ENCODE measurements at regions not wholly inside any gene's neighbourhood (a gene's known extent, or its start where the extent isn't known, plus 50 kb on each side); places are given as distances from the start of the nearest gene placed in this dataset.

DNA sequence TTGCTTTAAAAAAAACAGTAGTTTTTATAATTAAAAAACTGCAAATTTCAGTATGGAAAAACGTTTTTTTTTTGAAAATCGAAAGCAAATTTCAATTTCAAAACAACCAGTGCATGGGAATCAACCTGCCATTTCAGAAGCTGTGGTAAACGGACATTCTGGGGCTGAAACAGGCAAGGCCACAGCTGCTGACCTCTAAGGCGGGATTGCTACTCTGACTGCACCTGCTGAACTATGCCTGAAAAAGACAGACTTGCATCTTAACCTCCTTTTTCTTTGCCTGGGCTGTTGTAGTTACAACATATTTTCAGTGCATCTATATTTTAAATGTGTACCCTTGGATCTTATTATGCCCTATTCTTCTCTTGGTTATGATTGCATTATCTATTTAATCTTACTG, 303.0 kb upstream of the SP8 start:
- no peaks in the 10 kb centered on the region for H3K36me3 ChIP-seq
- intact Hi-C loops (cut with DNase I) = no loop called here
- H3K9me3 ChIP-seq = no peaks in the 10 kb centered on the region
- no peaks in the 10 kb centered on the region for H3K27me3 ChIP-seq
- DNase-seq = no peak
- no peak overlapping the region for H3K4me3 ChIP-seq
- no peaks in the 10 kb centered on the region for H3K4me1 ChIP-seq
- H3K27ac ChIP-seq = no peak overlapping the region
- 74 to 85% methylated on average over 4 of the region's 4 CpGs for WGBS, 2 donors
- TF ChIP-seq EP300 (IDR thresholded peaks at IDR 0.05) (no peak), POLR2A (IDR thresholded peaks at IDR 0.05) (no peak), POLR2AphosphoS5 (IDR thresholded peaks at IDR 0.05) (no peak)
- TF ChIP-seq, protein P1, sequence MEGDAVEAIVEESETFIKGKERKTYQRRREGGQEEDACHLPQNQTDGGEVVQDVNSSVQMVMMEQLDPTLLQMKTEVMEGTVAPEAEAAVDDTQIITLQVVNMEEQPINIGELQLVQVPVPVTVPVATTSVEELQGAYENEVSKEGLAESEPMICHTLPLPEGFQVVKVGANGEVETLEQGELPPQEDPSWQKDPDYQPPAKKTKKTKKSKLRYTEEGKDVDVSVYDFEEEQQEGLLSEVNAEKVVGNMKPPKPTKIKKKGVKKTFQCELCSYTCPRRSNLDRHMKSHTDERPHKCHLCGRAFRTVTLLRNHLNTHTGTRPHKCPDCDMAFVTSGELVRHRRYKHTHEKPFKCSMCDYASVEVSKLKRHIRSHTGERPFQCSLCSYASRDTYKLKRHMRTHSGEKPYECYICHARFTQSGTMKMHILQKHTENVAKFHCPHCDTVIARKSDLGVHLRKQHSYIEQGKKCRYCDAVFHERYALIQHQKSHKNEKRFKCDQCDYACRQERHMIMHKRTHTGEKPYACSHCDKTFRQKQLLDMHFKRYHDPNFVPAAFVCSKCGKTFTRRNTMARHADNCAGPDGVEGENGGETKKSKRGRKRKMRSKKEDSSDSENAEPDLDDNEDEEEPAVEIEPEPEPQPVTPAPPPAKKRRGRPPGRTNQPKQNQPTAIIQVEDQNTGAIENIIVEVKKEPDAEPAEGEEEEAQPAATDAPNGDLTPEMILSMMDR (IDR thresholded peaks at IDR 0.05) = no peak

DNA sequence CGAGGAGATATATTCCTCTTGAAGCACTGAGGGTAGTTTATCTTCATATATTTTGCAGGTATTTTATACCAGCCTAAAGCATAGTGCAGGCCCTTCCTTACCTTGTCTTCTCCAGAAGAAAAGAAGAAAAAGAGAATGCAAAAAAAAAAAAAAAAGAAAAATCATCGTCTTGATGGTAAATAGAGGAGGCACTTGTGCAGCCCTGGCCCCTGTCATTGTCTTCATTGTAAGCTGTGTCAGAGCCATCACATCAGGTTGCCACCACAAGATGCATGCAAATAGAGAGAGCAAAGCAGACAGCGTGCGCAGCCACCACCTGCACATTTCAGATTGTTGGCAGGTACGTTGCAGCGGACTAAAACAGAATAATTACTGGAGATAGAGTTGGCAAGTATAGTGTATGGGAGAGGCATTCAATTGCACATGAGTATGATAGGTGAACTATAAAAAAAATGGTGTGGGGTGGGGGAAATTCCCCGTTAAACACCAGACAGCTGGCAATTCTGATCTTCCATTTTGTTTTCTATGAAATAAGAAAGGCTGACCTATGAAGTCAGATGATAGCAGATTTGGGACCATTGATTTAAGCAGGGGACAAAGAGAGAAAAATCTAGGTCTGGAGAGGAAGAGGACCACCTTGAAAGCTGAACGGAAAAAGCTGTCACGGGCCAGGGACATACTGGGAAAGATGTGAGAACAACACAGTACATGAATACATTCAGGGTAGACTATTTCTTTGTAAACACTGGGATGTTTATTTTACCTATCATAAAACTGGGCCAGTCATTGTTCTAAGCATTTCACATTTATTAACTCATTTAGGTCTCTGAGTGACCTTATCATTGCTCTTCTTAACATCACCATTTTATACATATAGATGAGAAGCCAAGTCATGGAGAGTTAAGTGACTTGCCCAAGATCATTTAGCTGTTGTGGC, 306.3 kb upstream of the SP8 start:
- Histone ChIP-seq H3K9me3 (no peaks in the 10 kb centered on the region), H3K36me3 (no peaks in the 10 kb centered on the region), H3K4me3 (no peak overlapping the region), H3K27ac (no peak overlapping the region), H3K27me3 (no peaks in the 10 kb centered on the region), H3K4me1 (no peaks in the 10 kb centered on the region)
- WGBS, 2 donors = 20 to 76% methylated on average over 9 of the region's 9 CpGs
- TF ChIP-seq, protein P1 (IDR thresholded peaks at IDR 0.05) = no peak
- TF ChIP-seq EP300 (IDR thresholded peaks at IDR 0.05) = no peak
- TF ChIP-seq POLR2AphosphoS5 (IDR thresholded peaks at IDR 0.05) = no peak
- TF ChIP-seq POLR2A (IDR thresholded peaks at IDR 0.05) = no peak
- intact Hi-C loops (cut with DNase I) = no loop called here
- DNase-seq = no peak

DNA sequence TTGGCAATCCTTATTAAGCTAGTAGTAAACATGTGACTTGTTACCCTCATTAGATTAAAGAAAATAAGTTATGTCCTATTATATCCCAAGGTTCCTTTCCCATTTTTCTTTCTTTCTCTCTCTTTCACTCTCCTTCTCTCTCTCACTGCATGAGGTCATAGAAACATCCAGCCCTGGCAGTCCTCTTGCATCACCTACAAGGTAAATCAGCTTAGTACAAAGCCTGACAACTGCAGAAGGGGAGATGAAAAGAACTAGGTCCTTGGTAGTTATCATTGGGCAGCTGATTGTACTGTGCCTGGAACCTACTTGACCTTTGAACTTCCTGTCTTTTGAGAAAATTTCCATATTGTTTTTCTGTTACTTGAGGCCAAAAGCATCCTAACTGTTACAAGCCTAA, 307.9 kb upstream of the SP8 start:
- H3K4me3 ChIP-seq = no peak overlapping the region
- no peak for DNase-seq
- no peaks in the 10 kb centered on the region for H3K9me3 ChIP-seq
- no peak for TF ChIP-seq POLR2AphosphoS5 (IDR thresholded peaks at IDR 0.05)
- TF ChIP-seq EP300 (IDR thresholded peaks at IDR 0.05) = no peak
- no peak for TF ChIP-seq POLR2A (IDR thresholded peaks at IDR 0.05)
- TF ChIP-seq, protein P1 (IDR thresholded peaks at IDR 0.05) = no peak
- intact Hi-C loops (cut with DNase I) = no loop called here
- no peaks in the 10 kb centered on the region for H3K36me3 ChIP-seq
- H3K4me1 ChIP-seq = no peaks in the 10 kb centered on the region
- H3K27me3 ChIP-seq = no peaks in the 10 kb centered on the region
- no peak overlapping the region for H3K27ac ChIP-seq

DNA sequence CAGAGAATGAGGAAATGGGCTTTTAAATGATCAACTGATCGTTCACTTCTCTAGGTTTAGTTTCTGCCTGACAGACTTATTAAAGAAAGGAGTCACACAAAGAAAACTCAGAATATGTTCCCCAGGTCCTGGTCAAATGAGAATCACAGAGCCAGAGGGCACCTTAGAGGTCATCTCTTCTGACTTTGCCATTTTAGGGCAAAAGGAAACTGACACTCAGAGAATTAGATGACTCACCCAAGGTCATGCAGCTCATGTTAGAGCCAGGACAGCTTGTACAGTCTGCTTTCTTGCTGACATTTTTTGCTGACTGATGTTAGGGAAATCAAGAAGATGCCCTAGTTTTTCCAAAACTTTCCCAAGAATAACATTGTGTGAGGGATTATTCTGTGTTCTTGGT, 312.7 kb upstream of the SP8 start:
- no peaks in the 10 kb centered on the region for H3K27me3 ChIP-seq
- intact Hi-C loops (cut with DNase I) = no loop called here
- no peak for DNase-seq
- H3K4me1 ChIP-seq = no peaks in the 10 kb centered on the region
- H3K9me3 ChIP-seq = no peaks in the 10 kb centered on the region
- H3K4me3 ChIP-seq = no peak overlapping the region
- no peak for TF ChIP-seq EP300 (IDR thresholded peaks at IDR 0.05)
- TF ChIP-seq POLR2AphosphoS5 (IDR thresholded peaks at IDR 0.05) = no peak
- no peak for TF ChIP-seq POLR2A (IDR thresholded peaks at IDR 0.05)
- no peaks in the 10 kb centered on the region for H3K36me3 ChIP-seq
- 68 to 75% methylated on average over 1 of the region's 1 CpG for WGBS, 2 donors
- no peak overlapping the region for H3K27ac ChIP-seq

DNA sequence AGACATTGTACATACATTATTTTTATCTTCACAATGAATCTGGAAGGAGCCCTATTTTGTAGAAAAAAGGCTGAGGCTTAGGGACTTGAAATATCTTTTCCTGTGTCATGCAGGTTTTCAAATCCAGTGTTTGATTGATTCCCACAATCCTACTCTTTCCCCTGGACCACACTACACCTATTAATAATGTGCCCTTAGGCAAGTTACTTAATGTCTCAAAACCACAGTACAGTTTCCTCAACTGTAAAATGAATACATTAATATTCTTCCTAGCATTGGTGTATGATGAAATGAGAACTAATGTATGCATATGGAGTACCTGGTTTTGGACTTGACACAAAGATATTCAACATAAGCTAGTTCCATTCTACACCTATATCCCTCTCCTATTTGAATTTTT, 313.3 kb upstream of the SP8 start:
- no peak for TF ChIP-seq POLR2A (IDR thresholded peaks at IDR 0.05)
- no peak for TF ChIP-seq EP300 (IDR thresholded peaks at IDR 0.05)
- no peak for TF ChIP-seq POLR2AphosphoS5 (IDR thresholded peaks at IDR 0.05)
- TF ChIP-seq, protein P1 (IDR thresholded peaks at IDR 0.05) = no peak
- H3K27ac ChIP-seq = no peak overlapping the region
- H3K27me3 ChIP-seq = no peaks in the 10 kb centered on the region
- no peak for DNase-seq
- no peaks in the 10 kb centered on the region for H3K9me3 ChIP-seq
- no peaks in the 10 kb centered on the region for H3K4me1 ChIP-seq
- H3K4me3 ChIP-seq = no peak overlapping the region
- H3K36me3 ChIP-seq = no peaks in the 10 kb centered on the region
- intact Hi-C loops (cut with DNase I) = no loop called here

Data from sigmoid colon (tissue), 6 donors.